ENCODE measurements at regions not wholly inside any gene's neighbourhood (a gene's known extent, or its start where the extent isn't known, plus 50 kb on each side); places are given as distances from the start of the nearest gene placed in this dataset.

- peaks cover 22% of the 10 kb centered on the region for H3K27me3 Mint-ChIP-seq (ENCODE audit: low read depth, poor library complexity)
- H3K27ac Mint-ChIP-seq: no peak overlapping the region
- TF ChIP-seq CTCF (IDR thresholded peaks at IDR 0.05): no peak
- no peak overlapping the region for H3K4me3 Mint-ChIP-seq
- H3K9me3 Mint-ChIP-seq: peaks cover 5% of the 10 kb centered on the region
- no peak for DNase-seq
- peaks cover 22% of the 10 kb centered on the region for H3K4me1 Mint-ChIP-seq
- H3K36me3 Mint-ChIP-seq (ENCODE audit: low read depth): no peaks in the 10 kb centered on the region
Measured at GRCh38 chr14:104298458-104298857, 160.1 kb downstream of the KIF26A start.

- Mint-ChIP-seq H3K4me3 (no peak overlapping the region), H3K27ac (no peak overlapping the region)
- DNase-seq: no peak
Measured at GRCh38 chr14:104299993-104300761, 161.8 kb downstream of the KIF26A start.

GRCh38 chr14:104301731-104302460 is 163.5 kb downstream of the KIF26A start:
- H3K4me1 Mint-ChIP-seq: no peaks in the 10 kb centered on the region
- no peaks in the 10 kb centered on the region for H3K36me3 Mint-ChIP-seq (ENCODE audit: low read depth)
- DNase-seq: no peak
- TF ChIP-seq CTCF (IDR thresholded peaks at IDR 0.05): no peak
- peaks cover 7% of the 10 kb centered on the region for H3K27me3 Mint-ChIP-seq (ENCODE audit: low read depth, poor library complexity)
- H3K27ac Mint-ChIP-seq: peak overlapping the region; percentile 29
- H3K9me3 Mint-ChIP-seq: peaks cover 5% of the 10 kb centered on the region
- no peak overlapping the region for H3K4me3 Mint-ChIP-seq

More at GRCh38 chr14:104299993-104300761, 161.8 kb downstream of the KIF26A start:
- no peak for TF ChIP-seq CTCF (IDR thresholded peaks at IDR 0.05)
- H3K9me3 Mint-ChIP-seq: peaks cover 5% of the 10 kb centered on the region
- no peaks in the 10 kb centered on the region for H3K36me3 Mint-ChIP-seq (ENCODE audit: low read depth)
- H3K4me1 Mint-ChIP-seq: peaks cover 9% of the 10 kb centered on the region
- peaks cover 18% of the 10 kb centered on the region for H3K27me3 Mint-ChIP-seq (ENCODE audit: low read depth, poor library complexity)

- Mint-ChIP-seq H3K9me3 (peaks cover 5% of the 10 kb centered on the region), H3K36me3 (ENCODE audit: low read depth) (no peaks in the 10 kb centered on the region), H3K4me1 (no peaks in the 10 kb centered on the region), H3K4me3 (no peak overlapping the region), H3K27ac (no peak overlapping the region), H3K27me3 (ENCODE audit: low read depth, poor library complexity) (peaks cover 7% of the 10 kb centered on the region)
- TF ChIP-seq CTCF (IDR thresholded peaks at IDR 0.05): no peak
- no peak for DNase-seq
Measured at GRCh38 chr14:104302794-104303405, 164.5 kb downstream of the KIF26A start.

GRCh38 chr14:104303705-104304425 is 165.5 kb downstream of the KIF26A start:
- H3K4me1 Mint-ChIP-seq: no peaks in the 10 kb centered on the region
- no peaks in the 10 kb centered on the region for H3K36me3 Mint-ChIP-seq (ENCODE audit: low read depth)
- peaks cover 7% of the 10 kb centered on the region for H3K27me3 Mint-ChIP-seq (ENCODE audit: low read depth, poor library complexity)
- no peak overlapping the region for H3K27ac Mint-ChIP-seq
- peaks cover 5% of the 10 kb centered on the region for H3K9me3 Mint-ChIP-seq
- H3K4me3 Mint-ChIP-seq: no peak overlapping the region
- TF ChIP-seq CTCF (IDR thresholded peaks at IDR 0.05): no peak
- no peak for DNase-seq
